ENCODE measurements at regions not wholly inside any gene's neighbourhood (a gene's known extent, or its start where the extent isn't known, plus 50 kb on each side); places are given as distances from the start of the nearest gene placed in this dataset.

- DNase-seq (no peak), FAIRE-seq (no peak)
- Histone ChIP-seq H3K36me3 (ENCODE audit: control insufficient read depth in 2 of 3, insufficient read depth in 3 of 3, low read length in 3 of 3) (no peaks in the 10 kb centered on the region), H3K4me1 (ENCODE audit: control insufficient read depth in 2 of 3, insufficient read depth in 2 of 3, low read depth in 1 of 3, low read length in 3 of 3) (no peaks in the 10 kb centered on the region), H3K27ac (ENCODE audit: low read depth in 2 of 2, low read length in 2 of 2) (no peak overlapping the region), H3K9ac (ENCODE audit: low read length in 3 of 3) (no peak overlapping the region), H3K4me3 (ENCODE audit: low read length in 3 of 3) (no peak overlapping the region), H3K27me3 (ENCODE audit: control insufficient read depth, insufficient read depth, low read length) (no peaks in the 10 kb centered on the region), H3K9me3 (ENCODE audit: control insufficient read depth in 2 of 3, insufficient read depth in 1 of 3, low read length in 3 of 3) (no peaks in the 10 kb centered on the region)
- TF ChIP-seq, protein P1, sequence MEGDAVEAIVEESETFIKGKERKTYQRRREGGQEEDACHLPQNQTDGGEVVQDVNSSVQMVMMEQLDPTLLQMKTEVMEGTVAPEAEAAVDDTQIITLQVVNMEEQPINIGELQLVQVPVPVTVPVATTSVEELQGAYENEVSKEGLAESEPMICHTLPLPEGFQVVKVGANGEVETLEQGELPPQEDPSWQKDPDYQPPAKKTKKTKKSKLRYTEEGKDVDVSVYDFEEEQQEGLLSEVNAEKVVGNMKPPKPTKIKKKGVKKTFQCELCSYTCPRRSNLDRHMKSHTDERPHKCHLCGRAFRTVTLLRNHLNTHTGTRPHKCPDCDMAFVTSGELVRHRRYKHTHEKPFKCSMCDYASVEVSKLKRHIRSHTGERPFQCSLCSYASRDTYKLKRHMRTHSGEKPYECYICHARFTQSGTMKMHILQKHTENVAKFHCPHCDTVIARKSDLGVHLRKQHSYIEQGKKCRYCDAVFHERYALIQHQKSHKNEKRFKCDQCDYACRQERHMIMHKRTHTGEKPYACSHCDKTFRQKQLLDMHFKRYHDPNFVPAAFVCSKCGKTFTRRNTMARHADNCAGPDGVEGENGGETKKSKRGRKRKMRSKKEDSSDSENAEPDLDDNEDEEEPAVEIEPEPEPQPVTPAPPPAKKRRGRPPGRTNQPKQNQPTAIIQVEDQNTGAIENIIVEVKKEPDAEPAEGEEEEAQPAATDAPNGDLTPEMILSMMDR (IDR thresholded peaks at IDR 0.05; ENCODE audit: borderline replicate concordance, extremely low read depth, insufficient read depth): no peak
- intact Hi-C loops (cut with DNase I): no loop called here
These were observed 696.5 kb downstream of the NR2F1-AS1 start for GRCh38 chr5:92884469-92884868.

- intact Hi-C loops (cut with DNase I): no loop called here
- no peaks in the 10 kb centered on the region for H3K27me3 ChIP-seq (ENCODE audit: control insufficient read depth, insufficient read depth, low read length)
- peaks cover 0 to 5% (median 0%) of the 10 kb centered on the region in 3 donors for H3K9me3 ChIP-seq (ENCODE audit: control insufficient read depth in 2 of 3, insufficient read depth in 1 of 3, low read length in 3 of 3)
- H3K36me3 ChIP-seq (ENCODE audit: control insufficient read depth in 2 of 3, insufficient read depth in 3 of 3, low read length in 3 of 3): no peaks in the 10 kb centered on the region
- H3K9ac ChIP-seq (ENCODE audit: low read length in 3 of 3): no peak overlapping the region
- no peak overlapping the region for H3K4me3 ChIP-seq (ENCODE audit: low read length in 3 of 3)
- no peak for DNase-seq
- no peak overlapping the region for H3K27ac ChIP-seq (ENCODE audit: low read depth in 2 of 2, low read length in 2 of 2)
- TF ChIP-seq, protein P1 (IDR thresholded peaks at IDR 0.05; ENCODE audit: borderline replicate concordance, extremely low read depth, insufficient read depth): no peak
- H3K4me1 ChIP-seq (ENCODE audit: control insufficient read depth in 2 of 3, insufficient read depth in 2 of 3, low read depth in 1 of 3, low read length in 3 of 3): no peaks in the 10 kb centered on the region
- FAIRE-seq: no peak
These were observed 701.0 kb downstream of the NR2F1-AS1 start for GRCh38 chr5:92879806-92880543.

DNA sequence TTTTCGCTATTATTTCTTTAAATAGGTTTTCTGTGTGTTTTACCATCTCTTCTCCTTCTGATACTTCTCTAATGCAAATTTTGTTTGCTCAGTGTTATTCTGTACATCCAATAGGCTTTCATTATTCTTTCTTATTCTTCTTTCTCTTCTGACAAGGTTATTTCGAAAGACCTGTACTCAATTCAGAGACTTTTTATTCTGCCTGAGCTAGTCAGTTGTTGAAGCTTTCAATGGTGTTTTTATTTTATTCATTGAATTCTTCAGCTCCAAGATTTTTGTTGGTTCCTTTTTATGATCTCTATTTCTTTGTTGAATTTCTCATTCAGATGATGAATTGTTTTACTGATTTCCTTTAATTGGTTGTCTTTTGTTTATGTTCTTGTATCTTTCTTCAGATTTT, 706.2 kb downstream of the NR2F1-AS1 start:
- no peak for DNase-seq
- FAIRE-seq: no peak
- H3K4me1 ChIP-seq (ENCODE audit: control insufficient read depth in 2 of 3, insufficient read depth in 2 of 3, low read depth in 1 of 3, low read length in 3 of 3): no peaks in the 10 kb centered on the region

More for the DNA sequence above, 706.2 kb downstream of the NR2F1-AS1 start:
- intact Hi-C loops (cut with DNase I): no loop called here
- Histone ChIP-seq H3K27me3 (ENCODE audit: control insufficient read depth, insufficient read depth, low read length) (no peaks in the 10 kb centered on the region), H3K4me3 (ENCODE audit: low read length in 3 of 3) (no peak overlapping the region), H3K27ac (ENCODE audit: low read depth in 2 of 2, low read length in 2 of 2) (no peak overlapping the region), H3K36me3 (ENCODE audit: control insufficient read depth in 2 of 3, insufficient read depth in 3 of 3, low read length in 3 of 3) (no peaks in the 10 kb centered on the region), H3K9ac (ENCODE audit: low read length in 3 of 3) (no peak overlapping the region), H3K9me3 (ENCODE audit: control insufficient read depth in 2 of 3, insufficient read depth in 1 of 3, low read length in 3 of 3) (peaks cover 0 to 8% (median 0%) of the 10 kb centered on the region in 3 donors)
- TF ChIP-seq, protein P1 (IDR thresholded peaks at IDR 0.05; ENCODE audit: borderline replicate concordance, extremely low read depth, insufficient read depth): no peak
